GM19351 (cell line): ENCODE measurements at regions not wholly inside any gene's neighbourhood (a gene's known extent, or its start where the extent isn't known, plus 50 kb on each side); places are given as distances from the start of the nearest gene placed in this dataset.

Source experiments
- ATAC-seq: cut with Tn5 transposase; IDR thresholded peaks from one replicate; pipeline ENCODE4 v1.9.1; 2021; ENCODE audit warnings: mild to moderate bottlenecking, moderate library complexity; ENCODE audit not compliant: unreplicated experiment

- peak; percentile 85 for ATAC-seq
Measured at GRCh38 chr2:64767670-64768468, 114.2 kb upstream of the SERTAD2 start.

GRCh38 chr2:64768491-64769005 is 114.8 kb upstream of the SERTAD2 start:
- ATAC-seq, result no peak

DNA sequence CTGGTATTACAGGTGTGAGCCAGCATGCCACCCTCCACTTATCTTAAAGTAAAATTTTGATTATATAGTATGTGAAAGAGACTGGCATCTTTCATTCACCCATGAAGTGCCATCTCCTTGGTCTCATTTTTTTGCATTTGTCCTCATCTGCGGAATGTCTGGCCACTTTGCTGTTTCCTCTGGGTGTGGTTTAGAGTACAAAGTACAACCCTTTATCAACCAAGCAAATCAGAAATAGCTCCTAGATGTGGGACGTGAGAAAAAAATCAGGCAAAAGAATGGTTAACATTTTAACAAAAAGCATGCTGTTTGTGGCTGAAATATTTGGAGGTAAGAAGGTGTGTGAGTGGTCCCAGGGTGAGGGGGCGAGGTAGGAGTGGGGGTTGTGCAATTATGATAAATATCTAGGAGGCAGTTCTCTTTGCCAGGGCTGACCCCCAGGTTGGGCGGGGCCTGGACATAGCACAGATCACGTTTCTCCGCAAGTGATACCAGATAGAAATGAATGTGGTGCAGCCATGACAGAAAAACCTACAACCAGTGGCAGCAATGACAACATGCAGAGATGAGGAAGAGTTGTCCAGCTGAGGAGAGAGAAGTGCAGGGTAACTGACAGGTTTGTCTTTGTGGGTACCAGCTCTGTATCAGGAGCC is 115.8 kb upstream of the SERTAD2 start:
- no peak for ATAC-seq

DNA sequence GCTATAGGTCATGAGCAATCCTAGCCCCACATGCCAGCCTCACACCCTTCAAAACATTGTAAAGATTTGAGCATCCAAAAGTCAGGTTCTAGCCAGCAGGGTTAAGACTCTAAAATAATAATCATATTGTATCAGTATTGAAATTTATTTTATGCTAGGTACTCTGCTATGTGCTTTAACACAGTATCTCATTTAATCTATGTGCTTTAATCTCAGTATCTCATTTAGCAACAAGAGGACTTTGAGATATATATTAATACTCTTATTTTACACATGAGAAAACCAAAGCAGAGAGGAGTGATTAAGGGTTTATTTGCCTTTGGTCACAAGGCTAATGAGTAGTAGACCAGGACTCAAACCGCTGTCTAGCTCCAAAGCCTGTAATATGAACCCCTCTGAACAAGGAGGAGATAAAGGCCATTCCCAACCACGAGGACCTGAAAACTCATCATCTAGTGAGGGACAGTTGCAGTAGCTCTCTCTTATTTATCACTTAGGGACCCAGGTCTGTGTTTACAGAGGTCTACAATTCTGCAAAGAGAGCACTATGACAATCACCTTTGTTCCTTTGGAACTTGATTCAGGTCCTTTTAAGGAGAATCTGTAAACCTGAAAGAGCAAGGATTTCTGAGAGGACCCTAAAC is 116.5 kb upstream of the SERTAD2 start:
- ATAC-seq, result no peak

DNA sequence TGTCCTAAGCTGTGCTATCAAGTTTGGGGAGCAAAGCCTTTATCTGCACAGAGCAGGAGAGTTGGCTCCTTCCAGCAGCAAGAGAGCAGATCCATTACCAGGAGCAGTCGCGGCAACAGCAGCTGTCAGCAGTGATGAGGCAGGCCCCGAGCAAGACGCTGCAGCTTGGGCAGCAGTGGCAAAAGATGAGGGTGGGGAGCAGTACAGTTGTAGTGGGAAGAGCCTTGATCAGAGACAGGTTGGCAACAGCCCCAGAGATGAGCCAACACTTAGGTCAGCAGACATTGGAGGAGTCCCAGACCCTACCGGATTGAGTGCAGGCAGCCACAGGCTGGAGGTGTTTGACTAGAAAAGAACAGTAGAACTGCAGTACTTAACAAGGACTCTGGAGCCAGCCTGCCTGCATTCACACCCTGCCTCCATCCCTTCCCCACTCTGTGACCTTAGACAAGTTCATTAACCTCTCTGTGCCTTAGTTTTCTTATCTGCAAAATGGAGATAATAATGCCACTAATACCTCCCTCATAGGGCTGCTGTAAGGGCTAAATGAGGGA is 117.1 kb upstream of the SERTAD2 start:
- no peak for ATAC-seq

GRCh38 chr2:64771737-64772136 is 118.0 kb upstream of the SERTAD2 start:
- ATAC-seq, result no peak

- no peak for ATAC-seq
Measured at GRCh38 chr2:64773461-64774118, 119.9 kb upstream of the SERTAD2 start.

DNA sequence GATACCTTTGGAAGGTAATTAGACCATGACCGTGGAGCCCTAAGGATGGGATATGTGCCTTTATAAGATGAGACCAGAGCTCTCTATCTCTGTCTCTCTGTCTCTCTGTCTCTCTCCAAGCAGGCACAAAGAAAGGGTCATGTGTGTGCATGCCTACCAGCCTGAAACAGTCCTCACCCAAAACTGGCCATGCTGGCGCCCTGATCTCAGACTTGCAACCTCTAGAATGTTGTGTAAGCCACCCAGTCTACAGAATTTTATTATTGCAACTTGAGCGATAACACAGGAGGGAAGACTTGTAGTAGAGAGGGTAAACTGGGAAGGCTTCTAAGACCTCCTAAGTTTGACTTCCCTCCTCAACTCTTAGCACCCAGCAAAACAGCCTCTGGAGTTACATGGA is 124.1 kb upstream of the SERTAD2 start:
- ATAC-seq, result no peak

GRCh38 chr2:64779117-64779690 is 125.5 kb upstream of the SERTAD2 start:
- ATAC-seq, result no peak

DNA sequence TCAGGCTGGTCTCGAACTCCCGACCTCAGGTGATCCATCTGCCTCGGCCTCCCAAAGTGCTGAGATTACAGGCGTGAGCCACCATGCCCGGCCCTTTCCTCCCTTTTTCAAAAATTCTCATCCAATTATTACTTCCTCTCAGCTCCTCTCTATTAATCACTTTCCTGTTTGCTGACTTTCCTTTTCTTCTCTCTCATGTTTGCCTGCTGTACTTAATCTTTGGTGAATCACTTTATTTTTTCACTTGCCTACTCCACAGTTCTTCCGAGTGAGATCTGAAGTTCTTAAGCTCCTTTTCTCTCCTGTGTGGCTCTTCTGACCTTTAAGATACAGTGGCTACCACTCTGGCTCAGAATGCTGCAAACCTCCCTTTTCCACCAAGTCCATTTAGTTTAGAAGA is 126.3 kb upstream of the SERTAD2 start:
- ATAC-seq, result no peak

- ATAC-seq, result no peak
Measured at GRCh38 chr2:64781711-64782390, 128.1 kb upstream of the SERTAD2 start.

DNA sequence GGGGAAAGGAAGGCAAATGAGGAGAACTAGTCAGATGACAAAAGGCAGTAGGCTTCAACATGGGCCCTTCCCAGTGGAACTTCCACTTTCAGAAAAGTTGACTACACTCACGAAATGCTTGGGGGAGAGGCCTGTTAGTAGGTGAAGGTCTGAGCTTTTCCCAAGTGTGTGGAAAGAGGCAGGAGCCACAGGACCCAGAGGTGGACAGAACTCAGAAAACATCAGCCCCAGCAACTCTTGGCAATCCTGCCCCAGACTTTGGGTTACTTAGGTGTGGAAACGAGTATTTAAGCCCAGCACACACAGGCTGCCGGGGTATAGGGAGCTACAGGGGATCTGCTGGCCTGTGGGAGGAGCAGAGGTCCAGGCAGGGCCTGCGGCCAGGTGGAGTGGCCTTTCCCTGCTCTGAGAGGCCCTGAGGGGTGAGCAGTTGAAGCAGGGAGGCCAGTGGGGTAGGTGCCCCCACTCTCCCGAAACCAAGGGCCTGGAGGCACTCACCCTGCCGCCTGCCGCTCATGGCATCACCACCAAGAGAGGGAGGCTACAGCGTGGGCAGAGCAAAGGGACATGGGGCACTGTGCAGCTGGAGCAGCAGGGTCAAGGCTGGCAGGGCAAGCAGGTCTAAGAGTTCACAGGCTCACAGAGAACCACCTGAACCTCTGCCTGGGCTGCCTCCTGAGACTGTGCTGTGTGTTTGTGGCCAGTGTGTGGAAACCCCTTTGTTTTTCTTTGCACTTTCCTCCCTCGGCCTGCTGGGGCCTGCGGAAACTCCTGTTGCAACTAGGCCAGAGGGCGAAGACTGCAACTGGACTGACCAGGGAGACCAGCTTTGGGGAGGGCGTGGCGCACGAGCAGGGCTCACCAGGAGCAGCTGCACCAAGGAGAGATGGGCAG is 130.7 kb upstream of the SERTAD2 start:
- ATAC-seq, result no peak

DNA sequence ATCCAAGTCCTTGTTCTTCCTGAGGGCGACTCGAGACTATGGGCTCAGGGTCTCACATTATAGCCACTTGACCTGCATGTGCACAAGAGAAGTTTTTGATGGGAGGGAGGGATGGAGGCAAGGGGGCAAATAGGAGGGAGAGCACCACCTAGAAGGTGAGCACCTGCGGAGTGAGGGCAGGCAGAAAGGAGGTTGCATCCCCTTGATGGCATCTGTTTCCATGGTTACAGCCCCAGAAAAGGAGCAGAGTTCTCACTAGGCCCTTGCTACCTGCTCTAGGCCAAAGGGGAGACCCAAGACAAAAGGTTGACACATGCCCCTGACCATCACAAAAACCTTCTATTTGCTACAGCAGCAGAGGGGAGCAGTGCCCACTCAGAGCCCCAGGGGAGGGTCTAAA is 131.5 kb upstream of the SERTAD2 start:
- ATAC-seq, result no peak

DNA sequence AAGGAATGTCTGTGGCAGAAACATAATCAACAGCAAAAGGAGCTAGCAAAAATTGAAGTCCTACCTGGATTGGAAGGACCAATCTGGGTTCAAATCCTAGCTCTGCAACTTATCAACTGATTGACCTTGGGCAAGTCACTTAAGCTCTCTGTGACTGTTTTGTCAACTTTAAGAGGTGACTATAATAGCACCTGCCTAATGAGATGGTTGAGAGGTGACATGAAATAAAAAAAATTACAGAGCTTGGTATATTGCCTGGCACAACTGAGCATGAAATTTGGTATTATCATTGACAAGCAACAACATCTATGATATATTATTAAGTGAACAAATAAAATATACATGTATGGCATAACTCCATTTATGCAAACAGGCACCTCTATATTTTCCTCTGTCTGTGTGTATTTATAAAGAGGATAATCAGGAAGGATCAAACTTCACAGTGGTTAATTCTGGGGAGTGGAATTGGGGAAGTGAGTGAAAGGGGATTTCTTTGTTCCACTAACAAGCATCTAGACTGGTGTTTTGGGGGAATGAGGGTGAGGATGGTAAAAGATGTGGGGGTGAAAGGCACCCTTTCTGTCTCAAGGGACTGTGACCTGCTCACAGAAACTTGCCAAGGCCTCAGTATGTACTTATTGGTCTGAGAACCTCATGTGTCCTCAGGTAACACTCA is 132.8 kb upstream of the SERTAD2 start:
- no peak for ATAC-seq

DNA sequence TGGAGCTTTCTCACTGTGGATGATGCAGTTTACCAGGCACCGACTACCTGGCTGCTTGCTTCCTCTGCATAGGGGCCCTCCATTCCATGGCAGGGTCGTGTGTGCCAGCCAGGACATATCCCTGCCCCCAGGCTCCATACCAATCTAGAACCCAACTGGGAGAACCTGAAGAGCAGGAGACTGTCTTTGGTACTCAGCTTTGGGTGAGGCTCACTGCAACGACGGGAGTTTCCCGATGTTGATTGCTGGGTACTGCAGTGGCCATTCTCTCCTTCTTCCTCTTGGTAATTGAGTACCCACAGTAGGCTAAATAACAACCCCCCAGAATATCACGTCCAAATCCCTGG is 133.3 kb upstream of the SERTAD2 start:
- no peak for ATAC-seq

DNA sequence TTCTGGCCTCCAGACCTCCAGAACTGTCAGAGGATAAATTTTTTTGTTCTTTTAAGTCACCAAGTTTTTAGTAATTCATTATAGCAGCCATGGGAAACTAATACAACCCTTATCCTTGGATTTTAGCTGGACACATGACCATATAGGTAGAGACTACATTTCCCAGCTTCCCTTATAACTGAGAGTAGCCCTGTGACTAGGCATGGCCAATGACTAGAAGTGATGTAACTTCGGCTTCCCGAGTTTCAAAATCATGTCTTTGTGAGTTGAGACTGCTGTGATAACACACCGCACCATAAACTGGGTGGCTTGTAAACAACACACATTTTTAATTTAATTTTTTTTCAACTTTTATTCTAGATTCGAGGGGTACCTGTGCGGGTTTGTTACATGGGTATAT is 134.0 kb upstream of the SERTAD2 start:
- ATAC-seq, result no peak

GRCh38 chr2:64789466-64790320 is 136.0 kb upstream of the SERTAD2 start:
- no peak for ATAC-seq

- ATAC-seq, result no peak
Measured at GRCh38 chr2:64792300-64792699, 138.6 kb upstream of the SERTAD2 start.
